GM12878 (cell line): ENCODE measurements at regions not wholly inside any gene's neighbourhood (a gene's known extent, or its start where the extent isn't known, plus 50 kb on each side); places are given as distances from the start of the nearest gene placed in this dataset.

Experiments
- ATAC-seq: fragments of 200-7000 bp; cut with Tn5 transposase; 3 replicates; pipeline ENCODE4 v1.9.1; 2020; ENCODE audit warnings: mild to moderate bottlenecking, moderate library complexity
- BruUV-seq: library from RNA; stranded (reverse); fragments of 400-500 nt; replicated peaks from 2 replicates; lab custom pipeline; 2021; lab: Mats Ljungman, UMichigan
- CTCF ChIA-PET: fragments of 300-600 bp; sonication (Branson Sonifier 250); formaldehyde crosslinking; extraction: SDS; loops from one replicate; lab custom pipeline; 2021; ENCODE audit warnings: inconsistent platforms; lab: Yijun Ruan, JAX
- POLR2A ChIA-PET: fragments of 350-600 bp; formaldehyde crosslinking; extraction: SDS; loops from one replicate; lab custom pipeline; 2021; ENCODE audit warnings: inconsistent platforms; lab: Charles Lee
- RAD21 ChIA-PET: fragments of 300-600 bp; sonication (Branson Sonifier 250); formaldehyde crosslinking; loops from one replicate; lab custom pipeline; 2023; ENCODE audit warnings: antibody characterized with exemption; ENCODE audit not compliant: unreplicated experiment; lab: Charles Lee
- SMC1A ChIA-PET: fragments of 300-600 bp; sonication (Branson Sonifier 250); formaldehyde crosslinking; loops from one replicate; lab custom pipeline; 2023; ENCODE audit not compliant: unreplicated experiment, uncharacterized antibody; lab: Charles Lee
- DNase-seq: peaks from one replicate; pipeline ENCODE4 v3.0.0-alpha.2; 2011; ENCODE audit warnings: low read depth, low spot score
- FAIRE-seq: peaks from 3 replicates; lab custom pipeline; 2011; peaks lifted over from hg19 to GRCh38; lab: Jason Lieb, UNC
- H2AFZ ChIP-seq: 2 replicates; pipeline ENCODE4 v1.6.0; 2011; ENCODE audit warnings: low read depth, low read length, control low read depth; ENCODE audit not compliant: control insufficient read depth
- H3K27ac ChIP-seq: 2 replicates; pipeline ENCODE4 v1.5.1; 2011; ENCODE audit warnings: control low read depth; ENCODE audit not compliant: control insufficient read depth, insufficient read depth
- H3K27me3 ChIP-seq, 2 experiments: replicated peaks in 1 of 2; 2 replicates each; pipeline versions ENCODE4 v1.6.0 to v1.6.1; 2011; ENCODE audit warnings: low read length in 1 of 2; ENCODE audit not compliant: control insufficient read depth in 2 of 2, insufficient read depth in 2 of 2
- H3K36me3 ChIP-seq, 2 experiments: 2 replicates each; pipeline ENCODE4 v1.5.1; 2011; ENCODE audit warnings: low read length in 1 of 2; ENCODE audit not compliant: control insufficient read depth in 2 of 2, insufficient read depth in 2 of 2
- H3K4me1 ChIP-seq: 2 replicates; pipeline ENCODE4 v1.6.1; 2011; ENCODE audit warnings: mild to moderate bottlenecking, low read length, moderate library complexity, mixed read lengths; ENCODE audit not compliant: control insufficient read depth, insufficient read depth
- H3K4me2 ChIP-seq: 2 replicates; pipeline ENCODE4 v1.6.0; 2011; ENCODE audit warnings: control low read depth; ENCODE audit not compliant: control insufficient read depth, insufficient read depth
- H3K4me3 ChIP-seq: fragments of 200-600 bp; sonication (generic); 2 replicates; pipeline ENCODE4 v1.5.1; 2016
- H3K79me2 ChIP-seq: 2 replicates; pipeline ENCODE4 v1.6.0; 2011; ENCODE audit warnings: low read length; ENCODE audit not compliant: control insufficient read depth, insufficient read depth
- H3K9ac ChIP-seq: 2 replicates; pipeline ENCODE4 v1.8.0; 2011; ENCODE audit warnings: low read length, control low read depth, mixed read lengths; ENCODE audit not compliant: control insufficient read depth, insufficient read depth
- H3K9me3 ChIP-seq: replicated peaks from 3 replicates; pipeline ENCODE4 v1.5.1; 2011; ENCODE audit warnings: mild to moderate bottlenecking, low read length; ENCODE audit not compliant: control insufficient read depth, insufficient read depth
- H4K20me1 ChIP-seq: 2 replicates; pipeline ENCODE4 v1.6.0; 2011; ENCODE audit not compliant: control insufficient read depth, insufficient read depth
- ASH2L ChIP-seq: fragments of 300-600, 200-600 bp; sonication (generic); IDR thresholded peaks from 2 replicates; pipeline ENCODE4 v1.6.1; 2017; ENCODE audit warnings: low read depth, mild to moderate bottlenecking, borderline replicate concordance
- CREB1 ChIP-seq: IDR thresholded peaks from 2 replicates; pipeline ENCODE4 v1.6.1; 2012; ENCODE audit warnings: low read depth, mild to moderate bottlenecking, inconsistent platforms
- FOXM1 ChIP-seq: IDR thresholded peaks from 2 replicates; pipeline ENCODE4 v1.6.1; 2012; ENCODE audit warnings: low read depth, mild to moderate bottlenecking, inconsistent platforms, low read length, moderate library complexity
- HSF1 ChIP-seq: fragments of 150-350 bp; IDR thresholded peaks from 2 replicates; pipeline ENCODE4 v1.6.1; 2014; ENCODE audit warnings: mild to moderate bottlenecking, low read depth, low read length
- JUNB ChIP-seq: IDR thresholded peaks from 2 replicates; pipeline ENCODE4 v1.6.1; 2016; ENCODE audit warnings: antibody characterized with exemption, mild to moderate bottlenecking
- MAX ChIP-seq: IDR thresholded peaks from 2 replicates; pipeline ENCODE4 v1.6.1; 2012; ENCODE audit warnings: low read depth, low read length, improper control_type of control experiment
- POLR2A ChIP-seq: IDR thresholded peaks from 2 replicates; pipeline ENCODE4 v1.6.1; 2011; ENCODE audit warnings: low read depth, mild to moderate bottlenecking, low read length
- RELB ChIP-seq: fragments of 450-650 bp; IDR thresholded peaks from 2 replicates; pipeline ENCODE4 v1.6.1; 2017; ENCODE audit warnings: low read depth, mild to moderate bottlenecking, moderate library complexity
- SUPT20H ChIP-seq: IDR thresholded peaks from 2 replicates; pipeline ENCODE4 v1.6.1; 2011; ENCODE audit warnings: low read depth, mild to moderate bottlenecking, low read length, moderate library complexity, borderline replicate concordance; ENCODE audit not compliant: control insufficient read depth
- TAF1 ChIP-seq: IDR thresholded peaks from 2 replicates; pipeline ENCODE4 v1.6.1; 2011; ENCODE audit warnings: mild to moderate bottlenecking, low read depth, low read length, borderline replicate concordance
- ZNF217 ChIP-seq: fragments of 450-650 bp; IDR thresholded peaks from 2 replicates; pipeline ENCODE4 v1.6.1; 2017; ENCODE audit warnings: antibody characterized with exemption, mild to moderate bottlenecking
- WGBS: methylation state at CpG from one replicate; pipeline ENCODE4 v1.1.6; 2016; ENCODE audit warnings: low lambda C conversion rate; ENCODE audit not compliant: insufficient replicate concordance, insufficient coverage; ENCODE audit errors: missing lambda C conversion rate; 5-methylcytosine and 5-hydroxymethylcytosine counted together
- in situ Hi-C: fragments of 300-500 bp; cut with MboI; formaldehyde crosslinking; loops from 9 replicates; pipeline ENCODE4 v1.14.3; 2018; ENCODE audit warnings: mixed read lengths
- intact Hi-C: fragments of 100-400 bp; cut with micrococcal nuclease; formaldehyde crosslinking; loops from one replicate; pipeline ENCODE4 v1.14.2; 2022; ENCODE audit not compliant: unreplicated experiment

- no peak for TF ChIP-seq RELB
These were observed 1526.4 kb upstream of the NUDT12 start (continued) for GRCh38 chr5:105088961-105089360.

GRCh38 chr5:105088102-105088501 lies 1525.5 kb upstream of the NUDT12 start:
- in situ Hi-C loops (no loop called here), intact Hi-C loops (no loop called here)
- no TSS peak for BruUV-seq
- SMC1A ChIA-PET: no interaction called here
- H3K9ac ChIP-seq: no peak overlapping the region
- POLR2A ChIA-PET: no interaction called here
- no peaks in the 10 kb centered on the region for H3K9me3 ChIP-seq
- CTCF ChIA-PET: no interaction called here
- H3K4me1 ChIP-seq: no peaks in the 10 kb centered on the region
- RAD21 ChIA-PET: no interaction called here
- ATAC-seq (no peak), DNase-seq (no peak), FAIRE-seq (no peak)
- H3K79me2 ChIP-seq: no peaks in the 10 kb centered on the region
- H3K4me2 ChIP-seq: no peak overlapping the region
- no peak overlapping the region for H3K4me3 ChIP-seq
- H3K36me3 ChIP-seq: no peaks in the 10 kb centered on the region
- WGBS: 19% methylated on average over 3 of the region's 3 CpGs
- TF ChIP-seq ZNF217 (no peak), CREB1 (no peak), ASH2L (no peak), SUPT20H (no peak), MAX (no peak), FOXM1 (no peak), TAF1 (no peak), HSF1 (no peak), POLR2A (no peak), JUNB (no peak)
- H3K27me3 ChIP-seq: no peaks in the 10 kb centered on the region
- H2AFZ ChIP-seq: no peak overlapping the region
- no peaks in the 10 kb centered on the region for H4K20me1 ChIP-seq
- H3K27ac ChIP-seq: no peak overlapping the region
